NCI-H446 (cell line): ENCODE measurements at regions not wholly inside any gene's neighbourhood (a gene's known extent, or its start where the extent isn't known, plus 50 kb on each side); places are given as distances from the start of the nearest gene placed in this dataset.

Source experiments
- DNase-seq, 2 experiments: peaks; one replicate each; lab custom pipeline; 2025; lab: John Stamatoyannopoulos, UW

DNA sequence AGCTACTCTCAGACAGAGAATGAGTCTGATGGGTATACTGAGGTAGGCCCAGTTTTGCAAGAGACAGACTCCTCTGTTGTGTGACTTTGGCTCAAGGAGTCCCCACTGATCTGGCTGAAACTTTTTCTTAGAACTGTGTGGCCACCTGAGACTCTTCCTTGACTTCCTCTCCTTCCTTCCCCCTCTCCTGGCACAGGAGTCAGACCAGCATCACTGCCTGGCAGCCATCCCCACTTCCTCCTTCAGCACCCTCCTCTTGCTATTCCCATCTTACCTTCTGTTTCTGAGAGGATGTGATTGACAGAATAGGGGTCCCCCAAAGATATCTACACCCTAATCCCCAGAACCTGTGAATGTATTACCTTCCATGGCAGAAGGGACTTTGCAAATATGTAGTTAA is 351.1 kb downstream of the MN1 start:
- no peak for DNase-seq

DNA sequence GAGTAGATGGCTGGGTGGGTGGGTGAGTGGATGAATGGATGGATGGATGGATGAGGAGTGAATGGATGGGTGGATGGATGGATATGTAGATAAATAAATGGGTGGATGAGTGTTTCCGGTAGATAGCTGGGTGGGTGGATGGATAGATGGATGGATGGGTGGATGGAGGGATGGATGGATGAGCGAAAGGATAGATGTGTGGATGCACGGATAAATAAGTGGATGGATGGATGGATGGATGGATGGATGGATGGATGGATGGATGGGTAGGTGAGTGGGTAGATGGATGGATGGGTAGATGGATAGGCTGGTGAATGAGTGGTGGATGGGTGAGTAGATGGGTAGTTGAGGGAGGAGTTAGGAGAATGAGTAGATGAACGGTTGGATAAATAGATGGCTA is 349.3 kb downstream of the MN1 start:
- no peak for DNase-seq

DNA sequence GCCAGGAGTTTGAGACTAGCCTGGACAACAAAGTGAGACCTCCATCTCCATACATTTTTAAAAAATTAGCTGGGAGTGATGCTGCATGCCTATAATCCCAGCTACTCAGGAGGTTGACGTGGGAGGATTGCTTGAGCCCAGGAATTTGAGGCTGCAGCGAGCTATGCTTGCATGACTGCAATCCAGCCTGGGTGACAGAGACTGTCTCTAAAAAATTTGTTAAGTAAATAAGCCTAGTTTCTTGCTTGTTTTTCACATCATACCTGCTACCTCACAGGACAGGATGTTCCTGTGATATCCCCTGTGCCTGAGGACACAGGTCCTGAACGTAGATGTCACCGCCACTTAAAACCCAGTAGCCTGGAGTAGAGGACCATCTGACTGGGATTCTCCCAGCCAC is 348.6 kb downstream of the MN1 start:
- no peak for DNase-seq

DNA sequence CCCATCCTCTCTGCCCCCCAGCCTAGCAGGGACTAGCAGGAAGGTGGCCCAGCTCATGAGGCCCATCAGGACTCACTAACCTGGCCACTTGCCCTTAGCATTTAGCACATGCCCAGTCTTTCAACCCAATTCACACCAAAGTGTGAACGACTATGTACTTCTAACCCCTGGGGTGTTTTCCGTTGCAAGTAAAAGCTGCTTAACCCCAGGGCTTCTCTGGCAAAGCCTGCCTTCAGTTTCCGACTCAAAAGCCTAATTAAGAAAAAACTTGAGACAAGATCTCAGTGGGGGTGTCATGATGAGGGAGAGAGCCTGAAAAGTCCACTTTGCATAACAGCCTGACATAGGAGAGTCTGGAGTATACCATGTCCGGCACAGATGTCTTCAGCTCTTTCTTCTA is 347.8 kb downstream of the MN1 start:
- no peak for DNase-seq

DNA sequence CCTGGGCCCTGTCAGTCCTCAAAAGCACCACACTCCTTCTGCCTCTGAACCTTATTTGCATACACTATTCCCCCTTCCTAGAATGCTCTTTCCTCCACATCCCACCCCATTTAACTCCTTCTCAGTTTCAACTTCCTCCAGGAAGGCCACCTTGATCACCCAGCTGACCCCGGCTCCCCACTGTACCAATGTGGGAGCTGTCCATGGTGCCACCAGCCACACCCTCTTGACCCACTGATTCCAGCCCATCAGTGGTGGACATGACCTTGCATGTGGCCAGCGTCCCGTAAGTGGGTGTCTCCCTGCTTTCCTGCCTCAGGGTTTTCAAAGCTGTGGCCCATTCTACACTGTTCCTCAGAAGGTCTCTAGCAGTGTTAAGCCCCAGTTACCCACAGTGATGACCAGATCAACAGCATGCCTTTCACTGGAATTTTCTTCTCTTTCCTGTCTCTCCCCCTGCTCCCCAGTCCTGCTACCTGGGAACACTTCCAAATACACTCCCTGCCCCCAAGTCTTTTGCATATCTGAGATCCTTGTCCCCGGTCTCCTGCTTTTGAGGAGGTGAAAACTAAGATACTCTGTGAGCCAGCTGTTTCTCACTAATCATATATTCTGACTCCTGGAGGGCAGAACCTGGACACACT is 346.6 kb downstream of the MN1 start:
- no peak for DNase-seq

DNA sequence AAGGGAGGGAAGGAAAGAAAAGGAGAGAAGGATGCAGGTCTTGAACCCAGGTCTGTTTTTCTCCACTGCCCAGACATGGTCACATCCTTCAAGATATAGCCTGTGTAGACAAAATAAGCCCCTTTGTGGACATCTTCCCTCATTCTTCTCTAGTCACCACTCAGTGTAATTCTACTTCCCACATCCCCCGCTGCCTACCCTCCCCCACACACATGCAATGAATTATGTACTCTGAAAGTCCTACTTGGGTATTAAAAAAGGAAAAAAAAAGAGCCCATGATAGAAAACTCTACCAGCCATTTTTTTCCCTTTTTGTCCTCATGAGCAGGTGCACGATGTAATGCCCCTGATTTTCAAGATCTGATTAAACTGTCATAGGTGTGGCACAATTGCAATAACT is 346.0 kb downstream of the MN1 start:
- no peak for DNase-seq

DNA sequence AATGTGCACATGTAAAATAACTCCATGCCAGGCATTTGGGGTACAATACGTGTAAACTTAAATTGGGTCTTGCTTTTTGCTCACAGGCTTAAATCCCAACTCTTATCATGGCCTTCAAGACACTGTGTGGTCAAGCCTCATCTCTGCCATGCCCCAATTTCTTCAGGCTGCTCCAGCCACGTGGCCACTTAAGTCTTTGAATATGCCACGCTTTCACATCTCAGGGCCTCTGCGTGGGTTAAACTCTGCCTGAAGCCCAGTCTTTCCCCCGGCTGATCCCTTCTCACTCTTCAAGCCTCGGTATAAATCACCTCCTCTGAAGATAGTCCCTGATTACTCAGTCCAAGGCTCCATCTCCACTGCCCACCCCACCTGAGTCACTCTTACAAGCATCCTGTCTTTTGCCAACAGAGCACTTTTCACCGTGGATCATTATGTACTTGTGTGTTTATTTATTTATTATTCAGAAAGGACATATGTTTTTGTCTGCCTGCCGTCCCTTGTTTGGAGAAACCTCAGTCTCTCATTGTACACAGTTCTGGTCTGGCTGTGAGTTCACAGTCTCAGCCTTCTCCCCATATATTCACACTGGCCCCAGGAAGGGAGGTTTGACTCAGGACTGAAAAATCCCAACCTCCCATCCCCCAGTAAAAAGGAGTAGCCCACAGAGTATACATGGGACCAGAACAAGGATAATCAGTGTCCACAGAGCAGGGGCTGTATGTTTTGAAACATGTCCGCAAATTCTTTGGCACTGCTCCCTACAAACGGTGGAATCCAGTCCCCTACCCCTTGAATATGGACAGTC is 344.7 kb downstream of the MN1 start:
- no peak for DNase-seq

DNA sequence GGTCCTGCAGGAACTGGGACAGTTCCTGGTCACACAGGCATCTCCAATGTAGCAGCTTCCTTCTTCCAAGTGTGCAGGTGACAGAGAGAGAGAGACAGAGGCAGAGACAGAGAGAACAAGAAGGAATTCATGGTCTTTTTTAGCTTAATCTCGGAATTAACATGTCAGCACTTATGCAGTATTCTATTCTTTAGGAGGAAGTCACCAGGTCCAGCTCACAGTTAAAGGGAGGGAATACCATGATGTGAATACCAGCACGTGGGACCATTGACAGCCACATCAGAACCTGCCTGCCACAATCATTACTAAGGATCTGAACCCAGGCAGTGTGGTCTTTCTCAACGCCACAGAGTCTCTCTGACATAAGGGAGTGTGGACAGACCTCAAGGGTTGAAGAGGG is 341.6 kb downstream of the MN1 start:
- DNase-seq, result no peak

DNA sequence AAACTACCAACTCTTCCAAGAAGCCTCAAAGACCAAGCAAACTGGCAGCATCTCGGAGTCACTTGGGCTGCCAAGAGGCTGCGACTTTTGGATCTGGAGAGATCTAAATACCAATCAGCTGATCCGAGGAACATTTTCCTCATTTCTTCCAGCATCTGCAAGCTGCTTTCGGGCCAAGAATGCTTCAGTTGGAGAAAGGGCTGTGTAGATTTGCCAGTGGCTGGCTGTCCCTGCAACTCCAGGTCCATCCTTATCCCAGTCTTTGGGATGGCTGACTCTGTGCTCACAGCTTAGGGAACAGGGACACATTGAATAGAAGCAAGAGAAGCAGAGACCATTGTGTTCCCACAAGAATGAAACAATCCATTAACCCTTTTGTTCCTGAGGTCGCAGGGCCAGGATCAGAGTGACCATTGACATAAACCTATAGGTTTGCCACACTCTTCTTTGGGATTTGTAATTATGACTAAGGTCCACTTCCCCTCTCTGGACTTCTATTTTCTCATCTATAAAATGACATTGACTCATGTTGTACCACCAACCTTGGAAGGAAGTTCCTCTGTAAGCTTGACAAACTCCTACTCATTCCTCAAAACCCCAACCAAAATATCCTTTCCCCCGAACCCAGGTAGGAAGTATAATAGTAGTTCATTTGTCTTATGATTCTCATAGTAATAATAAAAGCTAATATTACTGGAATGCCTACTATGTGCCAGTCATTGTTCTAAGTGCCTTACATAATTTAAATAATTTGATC is 340.8 kb downstream of the MN1 start:
- DNase-seq, result peak in 1 of 2 experiments; percentile 60

DNA sequence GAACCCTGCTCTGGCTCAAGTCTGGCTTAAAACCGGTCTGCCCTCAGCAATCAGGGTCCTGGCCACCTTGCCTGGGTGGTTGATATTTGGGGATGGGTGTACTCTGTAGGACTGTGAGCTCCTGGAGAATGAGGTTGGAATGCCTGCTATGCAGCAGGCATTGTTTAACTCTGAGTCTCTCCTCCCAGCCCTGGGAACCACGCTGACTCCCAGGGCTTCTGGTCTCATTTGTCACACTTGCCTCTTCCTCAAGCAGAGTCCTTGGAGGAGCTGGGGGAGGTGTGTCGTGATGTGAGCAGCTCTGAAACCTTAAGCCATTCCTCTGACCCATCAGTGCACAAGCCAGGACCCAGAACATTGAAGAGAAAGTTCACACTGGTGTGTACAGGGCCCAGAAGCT is 340.1 kb downstream of the MN1 start:
- DNase-seq, result no peak

DNA sequence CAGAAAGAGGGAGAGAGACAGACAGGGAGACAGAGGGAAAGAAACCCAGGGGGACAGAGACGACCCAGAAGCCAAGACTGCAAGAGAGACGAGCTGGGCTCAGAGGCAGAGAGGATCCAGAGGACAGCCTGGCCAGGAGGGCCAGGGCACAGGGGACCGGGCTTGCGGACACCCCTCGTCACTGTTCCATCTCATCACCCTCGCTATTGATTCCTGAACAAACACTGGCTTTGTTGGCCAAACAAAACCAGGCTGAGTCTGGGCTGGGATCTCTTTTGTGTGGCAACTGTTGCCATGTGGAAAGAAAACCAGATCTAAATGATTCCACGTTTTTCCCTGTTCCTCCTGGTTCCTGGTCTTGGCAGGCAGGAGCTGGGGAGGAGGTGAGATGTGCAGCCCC is 339.4 kb downstream of the MN1 start:
- no peak for DNase-seq

DNA sequence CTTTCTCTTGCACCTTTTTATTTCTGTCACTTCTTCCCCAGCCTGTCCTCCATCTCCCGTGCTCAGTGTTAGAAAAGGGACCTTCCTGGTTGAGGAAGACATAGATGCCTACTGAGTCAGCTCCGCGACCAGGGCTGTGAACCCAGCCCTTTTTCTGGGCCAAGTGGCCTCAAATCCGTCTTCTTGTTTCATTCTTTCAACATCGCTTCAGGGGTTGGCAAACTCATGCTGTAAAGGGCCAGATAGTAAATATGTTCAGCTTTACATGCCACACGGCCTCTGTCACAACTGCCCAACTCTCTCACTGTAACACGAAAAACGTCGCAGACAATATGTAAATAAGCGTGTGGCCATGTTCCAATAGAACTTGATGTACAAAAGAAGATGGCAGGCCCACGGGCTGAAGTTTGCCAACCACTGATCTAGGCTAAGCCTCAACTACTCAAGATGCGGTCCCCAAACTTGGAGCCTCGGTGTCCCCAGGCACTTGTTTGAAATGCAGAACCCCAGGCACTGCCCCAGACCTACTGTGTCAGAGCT is 338.4 kb downstream of the MN1 start:
- DNase-seq, result no peak

DNA sequence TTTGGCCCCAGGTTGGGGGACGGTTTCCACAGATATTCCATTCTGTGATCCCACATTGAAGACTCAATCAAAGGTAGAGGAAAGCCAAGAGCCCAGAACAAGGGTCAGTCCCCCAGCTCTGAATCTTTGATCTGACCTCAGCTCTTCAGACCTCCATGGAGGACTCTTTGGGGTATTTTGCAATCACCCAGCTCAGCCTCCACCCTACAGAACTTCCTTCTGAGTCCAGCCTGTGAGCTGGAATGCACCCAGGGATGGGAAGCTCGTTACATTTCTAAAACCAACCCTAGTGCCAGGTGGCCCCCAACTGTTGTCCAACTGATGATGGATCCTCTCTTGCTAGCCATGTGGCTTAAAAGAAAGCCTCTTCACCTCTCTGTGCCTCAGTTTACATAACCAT is 335.3 kb downstream of the MN1 start:
- no peak for DNase-seq

DNA sequence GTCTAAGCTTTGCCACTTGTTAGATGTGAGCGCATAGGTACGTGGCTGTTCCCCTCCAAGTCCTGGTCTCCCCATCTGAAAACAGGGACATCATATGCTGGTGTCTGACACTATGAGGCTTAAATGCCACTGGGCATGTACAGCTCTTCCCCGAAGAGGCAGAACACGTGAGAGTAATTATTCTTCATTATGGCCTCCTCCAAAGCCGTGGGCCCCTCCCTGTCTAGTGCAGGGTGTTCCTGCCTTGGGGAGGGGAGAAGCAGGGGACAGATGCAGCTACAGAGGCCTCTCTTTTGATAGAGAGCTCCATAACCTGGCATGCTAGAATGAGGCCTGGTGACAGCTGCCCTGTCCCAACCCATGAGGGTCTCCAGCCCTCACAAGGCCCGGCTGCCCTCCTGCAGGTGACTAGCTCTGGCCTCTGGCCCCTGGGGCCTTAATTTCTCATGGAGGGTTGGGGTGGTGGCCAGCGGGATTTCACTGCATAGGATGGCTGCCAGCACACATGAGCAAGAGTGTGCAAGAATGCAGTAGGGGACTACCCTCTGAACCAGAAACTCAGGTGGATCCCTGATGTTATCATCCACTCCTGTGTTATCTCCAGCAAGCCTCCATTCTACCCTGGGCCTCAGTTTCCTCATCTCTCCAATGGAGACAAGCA is 334.6 kb downstream of the MN1 start:
- DNase-seq, result no peak

DNA sequence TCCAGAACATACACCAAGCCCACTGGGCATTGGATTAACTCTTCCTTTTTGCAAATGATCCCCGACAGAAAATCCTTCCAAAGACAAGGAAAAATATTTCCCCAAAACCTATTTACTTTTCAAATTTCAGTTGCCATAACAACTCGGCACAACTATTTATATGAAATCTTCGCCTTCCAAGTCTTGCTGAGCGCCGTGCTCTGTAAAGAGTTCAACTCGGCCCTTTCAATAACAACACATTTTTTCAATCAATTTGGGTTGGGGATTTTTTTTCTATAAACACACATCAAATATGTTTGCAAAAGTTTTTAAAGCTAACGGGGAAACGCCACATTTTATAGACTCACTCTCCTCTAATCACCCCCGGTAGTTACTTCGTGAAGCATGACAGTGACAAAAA is 333.8 kb downstream of the MN1 start:
- DNase-seq, result no peak

DNA sequence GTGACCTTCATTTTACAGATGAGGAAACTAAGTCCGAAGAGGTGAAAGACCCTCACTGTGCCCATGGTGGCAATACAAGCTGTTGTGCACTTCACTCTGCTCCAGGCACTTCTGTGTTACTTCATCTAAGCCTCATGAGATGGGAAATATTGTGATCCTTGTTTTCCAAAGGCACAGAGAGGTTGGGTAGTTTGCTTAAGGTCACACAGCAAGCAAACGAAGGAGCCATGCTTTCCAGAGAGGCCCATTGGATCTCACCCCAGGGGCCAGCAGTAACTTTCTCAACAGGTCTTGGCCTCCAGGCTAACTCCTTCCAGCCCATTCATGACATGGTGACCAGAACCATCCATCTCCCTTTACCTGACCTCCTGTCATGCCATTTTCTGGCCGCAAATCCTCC is 332.8 kb downstream of the MN1 start:
- no peak for DNase-seq

DNA sequence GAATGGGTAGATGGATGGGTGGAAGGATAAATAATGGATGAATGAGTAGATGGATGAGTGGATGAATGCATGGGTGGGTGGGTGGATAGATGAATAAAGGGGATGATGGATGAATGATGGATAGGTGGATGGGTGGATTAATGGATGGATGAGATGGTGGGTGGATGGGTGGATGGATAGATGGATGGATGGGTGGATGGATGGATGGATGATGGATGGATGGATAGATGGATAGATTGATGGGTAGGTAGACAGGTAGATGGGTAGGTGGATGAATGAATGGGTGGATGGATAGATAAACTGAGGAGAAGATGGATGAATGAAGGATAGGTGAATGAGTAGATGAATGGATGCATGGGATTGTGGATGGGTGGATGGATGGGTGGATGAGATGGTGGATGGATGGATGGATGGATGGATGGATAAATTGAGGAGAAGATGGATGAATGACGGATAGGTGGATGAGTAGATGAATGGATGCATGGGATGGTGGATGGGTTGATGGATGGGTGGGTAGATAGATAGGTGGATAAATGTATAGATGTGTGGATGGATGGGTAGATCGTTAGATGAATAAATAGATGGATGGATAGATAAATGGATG is 331.3 kb downstream of the MN1 start:
- no peak for DNase-seq

DNA sequence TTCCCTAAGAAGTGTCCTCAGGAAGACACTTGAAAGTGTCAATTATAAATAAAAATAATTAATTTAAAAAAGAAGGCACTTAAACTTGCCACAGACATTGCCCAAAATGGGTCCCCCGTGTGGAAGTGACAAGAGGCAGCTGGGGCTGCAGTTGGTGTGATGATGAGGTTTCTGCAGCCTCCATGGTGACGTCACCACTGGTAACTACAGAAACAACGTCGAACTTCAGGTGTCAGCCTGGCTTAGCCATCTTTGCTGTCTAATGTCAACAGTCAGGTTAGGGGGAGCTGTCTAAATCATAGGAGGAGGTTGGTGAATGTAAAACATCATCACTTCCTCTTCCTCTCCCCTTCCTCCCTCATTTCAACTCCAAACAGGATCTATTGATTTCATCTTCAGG is 328.6 kb downstream of the MN1 start:
- DNase-seq, result no peak

DNA sequence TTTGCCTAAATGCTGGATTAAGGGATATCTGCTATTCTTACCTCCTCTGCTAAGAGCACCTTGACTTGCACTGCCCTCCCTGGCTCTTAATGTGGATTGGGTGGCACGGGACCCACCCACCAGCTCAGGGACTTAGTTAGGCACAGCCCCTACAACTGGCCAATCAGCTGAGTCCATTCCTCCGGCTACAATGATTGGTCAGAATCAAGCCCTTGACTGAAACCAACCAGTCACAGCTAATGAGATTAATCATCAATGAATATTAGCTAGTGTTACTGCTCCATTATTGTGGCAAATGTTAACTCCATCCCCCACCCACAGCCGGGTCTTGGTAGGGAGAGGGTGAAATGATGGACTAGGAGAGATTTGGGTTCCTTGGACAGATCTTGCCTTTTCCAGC is 328.0 kb downstream of the MN1 start:
- no peak for DNase-seq

DNA sequence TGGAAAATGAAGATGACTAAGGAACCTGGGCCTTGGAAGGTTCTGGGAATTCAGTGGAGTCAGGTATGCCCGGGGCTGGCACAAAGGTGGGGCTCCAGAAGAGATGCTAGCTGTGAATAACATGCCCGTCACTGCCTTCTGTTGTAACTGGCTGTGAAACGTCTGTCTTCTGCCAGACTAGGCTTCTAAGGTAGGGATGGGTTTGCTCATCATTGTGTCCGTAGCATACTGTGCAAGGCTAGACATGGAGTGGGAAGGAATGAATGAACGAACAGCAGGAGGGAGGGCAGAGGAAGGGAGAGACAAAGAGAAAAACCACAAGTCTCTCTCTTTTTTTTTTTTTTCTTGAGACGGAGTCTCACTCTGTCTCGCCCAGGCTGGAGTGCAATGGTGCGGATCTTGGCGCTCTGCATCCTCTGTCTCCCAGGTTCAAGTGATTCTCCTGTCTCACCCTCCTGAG is 327.4 kb downstream of the MN1 start:
- DNase-seq, result peak in 1 of 2 experiments; percentile 30

DNA sequence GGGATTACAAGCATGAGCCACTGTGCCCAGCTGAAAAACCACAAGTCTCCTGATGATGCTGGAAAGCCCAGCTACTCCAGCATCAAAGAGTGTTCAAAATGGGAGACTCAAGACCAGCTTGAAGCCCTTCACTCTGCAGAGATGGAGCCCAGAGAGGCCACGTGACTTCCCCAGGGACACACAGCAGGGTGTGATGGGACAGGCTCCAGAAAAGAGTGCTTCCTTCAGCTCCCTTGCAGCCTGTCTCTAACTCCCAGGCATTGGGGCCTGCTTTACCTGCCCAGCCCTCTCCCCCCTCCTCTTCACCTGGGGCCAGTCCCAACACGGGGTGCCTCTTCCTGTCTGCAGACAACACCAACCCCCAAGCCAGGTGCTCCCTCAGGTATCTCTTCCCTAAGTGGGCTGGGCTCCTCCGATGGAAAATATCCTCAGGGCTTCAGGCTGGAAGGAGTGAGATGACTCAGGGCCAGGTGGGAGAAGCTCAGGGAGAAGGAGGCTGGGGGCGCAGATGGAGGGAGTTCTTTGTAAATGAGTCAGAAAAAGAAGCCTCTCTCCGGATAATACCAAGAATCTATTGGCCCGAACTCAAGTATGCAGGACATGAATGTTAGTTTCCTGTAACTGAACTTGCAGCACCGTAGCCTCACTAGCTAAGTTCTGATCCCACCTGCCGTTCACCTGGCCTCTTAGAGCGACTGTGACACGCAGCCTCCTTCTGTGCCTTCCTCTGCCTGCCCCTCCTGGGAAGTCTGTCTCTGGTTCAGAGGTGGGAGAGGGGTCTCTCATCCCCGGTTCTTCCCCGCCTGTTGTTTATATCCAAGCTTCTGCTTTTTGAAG is 326.6 kb downstream of the MN1 start:
- peak in 1 of 2 experiments; percentile 57 for DNase-seq
